Muscle of arm (tissue), 1 donor: ENCODE measurements at regions not wholly inside any gene's neighbourhood (a gene's known extent, or its start where the extent isn't known, plus 50 kb on each side); places are given as distances from the start of the nearest gene placed in this dataset.
"Not testable (repeated sequence)": the region's sequence is repeated elsewhere in the genome, so short reads cannot be mapped to it uniquely, and the experiment has no call there.

Experiments
- DNase-seq: peaks from one replicate; pipeline ENCODE4 v3.0.0-alpha.2; 2013

DNA sequence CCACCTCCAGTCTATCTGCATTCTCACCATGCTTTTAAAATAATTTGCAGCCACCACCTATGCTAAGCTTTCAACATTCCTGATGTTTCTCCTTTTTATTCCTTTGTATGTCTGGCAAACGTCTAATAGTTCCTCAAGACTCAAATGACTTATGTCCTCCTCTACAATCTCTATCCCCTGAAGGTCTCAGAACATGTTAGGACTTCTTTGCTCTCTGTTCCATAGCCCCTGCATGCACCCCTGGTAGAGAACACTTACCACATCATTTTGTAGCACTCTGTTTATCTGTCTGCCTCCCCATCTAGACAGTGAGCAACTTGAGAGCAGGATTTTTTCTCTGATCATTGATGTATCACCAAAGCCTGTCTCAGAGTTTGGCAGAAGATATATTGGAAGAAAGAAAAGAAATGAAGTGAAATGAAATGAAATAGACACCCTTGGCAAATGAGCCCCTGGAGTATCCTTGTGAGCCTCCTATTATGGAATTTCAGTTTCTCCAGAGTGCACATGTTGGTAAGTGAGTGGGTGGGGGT, 1231.2 kb upstream of the FLRT2 start:
- DNase-seq: no peak

DNA sequence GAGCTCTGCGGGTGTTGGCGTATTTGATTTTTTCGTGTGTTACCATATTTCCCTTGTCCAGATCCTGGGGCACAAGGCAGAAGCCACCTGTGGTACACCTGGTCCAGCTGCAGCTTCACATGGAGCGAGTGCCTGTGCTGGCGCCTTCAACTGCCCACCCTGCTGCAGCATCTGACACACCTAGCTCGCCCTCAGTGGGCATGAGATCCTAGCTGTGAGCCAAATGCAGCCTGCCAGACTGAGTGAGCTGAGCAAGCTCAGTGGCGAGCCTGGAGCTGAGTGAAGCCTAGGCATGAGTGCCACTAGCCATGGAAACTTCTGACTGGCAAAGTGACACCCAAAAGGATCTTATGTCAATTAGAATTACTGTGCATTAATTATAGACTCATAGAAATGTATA, 1226.8 kb upstream of the FLRT2 start:
- DNase-seq: no peak

GRCh38 chr14:84312551-84312950, 1217.4 kb upstream of the FLRT2 start:
- DNase-seq: no peak

- DNase-seq: no peak
These were observed 1206.5 kb upstream of the FLRT2 start for GRCh38 chr14:84323450-84323849.

- peak; percentile 23 for DNase-seq
These were observed 1206.0 kb upstream of the FLRT2 start for GRCh38 chr14:84323978-84324377.

DNA sequence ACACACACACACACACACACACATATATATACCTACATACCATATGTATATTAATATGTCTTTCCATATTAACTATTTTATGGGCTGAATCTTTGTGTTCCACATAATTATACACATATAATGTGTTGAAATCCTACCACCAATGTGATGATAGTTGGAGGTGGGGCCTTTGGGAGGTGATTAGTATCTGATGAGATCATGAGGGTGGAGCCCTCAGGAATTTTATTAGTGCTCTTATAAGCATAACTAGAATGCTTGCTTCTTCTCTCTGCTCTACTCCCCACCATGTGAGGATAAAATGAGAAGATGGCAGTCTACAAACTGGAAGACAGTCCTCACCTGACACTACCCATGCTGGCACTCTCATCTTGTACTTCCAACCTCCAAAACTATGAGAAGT, 1193.5 kb upstream of the FLRT2 start:
- DNase-seq: no peak

GRCh38 chr14:84340938-84341337, 1189.0 kb upstream of the FLRT2 start:
- peak; percentile 24 for DNase-seq

DNA sequence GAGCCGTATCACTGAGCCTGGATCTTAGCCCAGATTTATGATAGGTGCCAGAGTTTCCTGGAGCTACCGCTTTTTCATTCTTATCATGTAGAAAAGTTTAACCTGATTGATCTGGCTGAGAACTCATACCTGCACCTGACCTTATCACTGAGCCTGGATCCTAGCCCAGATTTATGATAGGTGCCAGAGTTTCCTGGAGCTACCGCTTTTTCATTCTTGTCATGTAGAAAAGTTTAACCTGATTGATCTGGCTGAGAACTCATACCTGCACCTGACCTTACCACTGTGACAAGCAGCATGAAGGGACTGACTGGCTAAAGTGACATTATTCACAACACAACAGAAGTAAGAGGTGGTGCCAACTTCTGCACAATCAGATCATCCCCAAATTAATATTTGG, 1188.1 kb upstream of the FLRT2 start:
- not testable (repeated sequence) for DNase-seq

- DNase-seq: no peak
These were observed 1186.3 kb upstream of the FLRT2 start for GRCh38 chr14:84343656-84344055.

DNA sequence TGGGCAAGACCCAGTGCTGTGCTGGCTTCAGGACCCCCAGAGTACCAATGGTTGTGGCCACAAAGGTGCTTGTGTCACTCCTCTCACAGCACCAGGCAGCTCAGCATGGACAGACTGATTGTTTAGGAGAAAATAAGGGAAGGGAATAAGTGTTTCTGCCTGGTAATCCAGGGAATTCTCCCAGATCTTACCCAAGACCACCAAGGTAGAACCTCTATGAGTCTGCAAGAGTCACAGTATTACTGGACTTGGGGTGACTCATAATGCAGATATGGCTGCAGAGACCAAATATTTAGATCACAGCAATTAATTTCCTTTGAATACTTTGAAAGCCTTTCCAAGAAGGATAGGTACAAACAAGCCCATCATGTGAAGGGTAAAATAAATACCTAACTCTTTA, 1178.3 kb upstream of the FLRT2 start:
- no peak for DNase-seq

- no peak for DNase-seq
These were observed 1168.5 kb upstream of the FLRT2 start for GRCh38 chr14:84361476-84361875.

GRCh38 chr14:84375235-84375634, 1154.7 kb upstream of the FLRT2 start:
- DNase-seq: no peak

GRCh38 chr14:84390010-84390409, 1139.9 kb upstream of the FLRT2 start:
- DNase-seq: no peak

- no peak for DNase-seq
These were observed 1132.3 kb upstream of the FLRT2 start for GRCh38 chr14:84397631-84398030.

GRCh38 chr14:84399296-84399910, 1130.5 kb upstream of the FLRT2 start:
- DNase-seq: no peak

GRCh38 chr14:84401631-84402030, 1128.3 kb upstream of the FLRT2 start:
- DNase-seq: no peak

DNA sequence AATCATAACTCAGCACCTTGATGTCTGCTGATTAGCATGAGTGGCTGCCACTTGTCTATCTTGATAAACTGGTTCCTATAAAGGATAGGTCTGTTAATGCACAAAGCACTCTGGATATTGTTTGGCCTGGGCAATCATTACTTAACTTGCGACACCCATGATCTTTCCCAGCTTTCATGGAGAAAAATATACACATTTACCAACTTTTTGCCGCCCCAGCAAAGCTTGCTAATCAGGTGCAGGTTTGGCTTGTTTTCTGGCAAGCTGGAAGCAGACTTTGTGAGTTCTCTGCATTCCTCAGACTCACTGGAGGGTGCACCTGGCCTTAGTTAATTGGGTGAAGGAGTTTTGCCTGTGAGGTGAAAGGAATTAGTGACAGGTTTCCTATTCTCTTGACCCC, 1126.4 kb upstream of the FLRT2 start:
- DNase-seq: no peak

GRCh38 chr14:84404246-84404645, 1125.7 kb upstream of the FLRT2 start:
- DNase-seq: no peak

GRCh38 chr14:84409435-84409834, 1120.5 kb upstream of the FLRT2 start:
- no peak for DNase-seq

DNA sequence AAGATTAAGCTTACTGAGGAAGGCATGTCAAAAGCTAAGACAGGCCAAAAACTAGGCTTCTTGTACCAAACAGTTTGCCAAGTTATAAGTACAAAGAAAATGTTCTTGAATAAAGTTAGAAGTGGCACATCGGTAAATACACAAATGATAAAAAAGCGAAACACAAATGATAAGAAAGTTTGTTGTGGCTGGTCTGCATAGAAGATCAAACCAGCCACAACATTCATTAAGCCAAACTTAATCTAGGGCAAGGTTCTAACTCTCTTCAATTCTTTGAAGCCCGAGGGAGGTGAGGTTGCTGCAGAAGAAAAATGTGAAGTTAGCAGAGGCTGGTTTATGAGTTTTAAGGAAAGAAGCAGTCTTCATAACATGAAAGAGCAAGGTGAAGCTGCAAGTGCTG, 1119.6 kb upstream of the FLRT2 start:
- no peak for DNase-seq

DNA sequence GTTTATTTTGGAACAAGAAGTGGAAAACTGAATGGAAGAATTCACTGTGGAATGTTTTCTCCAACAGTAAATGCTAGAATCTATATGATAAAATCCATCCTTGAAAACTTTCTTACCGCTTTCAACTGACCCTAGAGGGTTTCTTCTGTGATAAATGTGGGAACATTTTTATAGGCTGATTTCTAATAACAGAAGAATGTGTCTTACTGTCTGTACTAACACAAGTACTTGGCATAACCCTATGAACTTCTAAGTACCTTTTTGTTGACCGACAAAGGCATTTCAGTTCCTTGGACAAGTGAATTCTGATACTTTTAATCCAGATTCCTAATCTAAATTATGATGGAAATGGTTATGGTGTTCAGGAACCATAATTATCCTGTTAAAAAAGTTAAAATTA, 1109.7 kb upstream of the FLRT2 start:
- DNase-seq: no peak

- DNase-seq: no peak
These were observed 1108.3 kb upstream of the FLRT2 start for GRCh38 chr14:84421621-84422020.

DNA sequence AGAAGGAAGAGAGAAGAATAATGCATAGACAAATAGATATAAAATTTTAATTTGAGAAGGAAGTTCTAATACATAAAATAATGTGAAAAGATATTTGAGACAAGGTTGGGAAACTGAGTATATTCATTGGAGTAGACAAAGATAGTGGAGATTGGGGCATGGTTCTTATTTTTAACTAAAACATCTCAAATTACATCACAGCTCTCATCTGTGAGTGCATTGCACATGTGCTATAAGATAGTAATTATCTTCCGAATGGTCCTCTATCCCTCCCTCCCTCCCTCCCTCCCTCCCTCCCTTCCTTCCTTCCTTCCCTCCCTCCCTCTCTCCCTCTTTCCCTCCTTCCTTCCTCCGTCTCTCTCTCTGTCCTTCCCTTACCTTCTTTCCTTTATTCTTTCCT, 1104.0 kb upstream of the FLRT2 start:
- DNase-seq: no peak

- DNase-seq: no peak
These were observed 1097.3 kb upstream of the FLRT2 start for GRCh38 chr14:84432676-84433075.
